CD14-positive monocyte (primary cell): ENCODE measurements at regions not wholly inside any gene's neighbourhood (a gene's known extent, or its start where the extent isn't known, plus 50 kb on each side); places are given as distances from the start of the nearest gene placed in this dataset.

ENCODE experiments used
- DNase-seq, 3 donors: peaks; one replicate each; pipeline ENCODE4 v3.0.0-alpha.2; 2011 to 2022
- H2AFZ ChIP-seq: 2 replicates; pipeline ENCODE4 v1.6.0; 2012; ENCODE audit warnings: mild to moderate bottlenecking, low read depth, low read length, inconsistent platforms; ENCODE audit not compliant: insufficient read depth, poor library complexity, severe bottlenecking
- H3K27ac ChIP-seq, 2 donors: 1 replicate in 1 of 2; 2 replicates in 1 of 2; pipeline ENCODE4 v1.5.1; 2012 to 2013; ENCODE audit warnings: low read length in 2 of 2, control low read depth in 1 of 2, inconsistent platforms in 1 of 2, low read depth in 1 of 2, mild to moderate bottlenecking in 1 of 2
- H3K27me3 ChIP-seq, 2 donors: one replicate each; pipeline versions ENCODE4 v1.6.0 to v1.6.1; 2011 to 2013; ENCODE audit warnings: low read length in 2 of 2; ENCODE audit not compliant: control insufficient read depth in 2 of 2, insufficient read depth in 2 of 2
- H3K36me3 ChIP-seq, 2 donors: replicated peaks in 1 of 2; 1 replicate in 1 of 2; 2 replicates in 1 of 2; pipeline versions ENCODE4 v1.5.1 to v1.6.1; 2012 to 2013; ENCODE audit warnings: low read length in 2 of 2, control low read depth in 1 of 2, inconsistent platforms in 1 of 2, mild to moderate bottlenecking in 1 of 2; ENCODE audit not compliant: insufficient read depth in 2 of 2, control insufficient read depth in 1 of 2
- H3K4me1 ChIP-seq, 2 donors: 1 replicate in 1 of 2; 2 replicates in 1 of 2; pipeline versions ENCODE4 v1.5.1 to v1.6.1; 2012 to 2013; ENCODE audit warnings: low read length in 2 of 2, control low read depth in 1 of 2, inconsistent platforms in 1 of 2, mild to moderate bottlenecking in 1 of 2, moderate library complexity in 1 of 2; ENCODE audit not compliant: insufficient read depth in 2 of 2, control insufficient read depth in 1 of 2
- H3K4me2 ChIP-seq: replicated peaks from 2 replicates; pipeline ENCODE3; 2012; ENCODE audit warnings: low read length, moderate library complexity, mild to moderate bottlenecking; ENCODE audit not compliant: poor library complexity, severe bottlenecking; ENCODE audit errors: extremely low read depth
- H3K4me3 ChIP-seq, 3 experiments: fragments of 200-600 bp in 1 of 3; sonication (generic) in 1 of 3; replicated peaks in 1 of 3; 1 replicate in 2 of 3; 2 replicates in 1 of 3; pipeline ENCODE4 v1.5.1; 2011 to 2013; ENCODE audit warnings: low read length in 3 of 3, mild to moderate bottlenecking in 3 of 3, control low read depth in 2 of 3, low read depth in 2 of 3, inconsistent platforms in 1 of 3, moderate library complexity in 1 of 3
- H3K79me2 ChIP-seq: 2 replicates; pipeline ENCODE4 v1.6.0; 2012; ENCODE audit warnings: mild to moderate bottlenecking, control low read depth, inconsistent platforms, low read length, moderate library complexity; ENCODE audit not compliant: insufficient read depth
- H3K9ac ChIP-seq: 2 replicates; pipeline ENCODE4 v1.6.0; 2017; ENCODE audit warnings: low read length, mild to moderate bottlenecking; ENCODE audit not compliant: insufficient read depth, poor library complexity, severe bottlenecking
- H3K9me3 ChIP-seq, 2 donors: replicated peaks in 1 of 2; 1 replicate in 1 of 2; 2 replicates in 1 of 2; pipeline versions ENCODE4 v1.5.1 to v1.6.1; 2012 to 2013; ENCODE audit warnings: low read length in 2 of 2, control low read depth in 1 of 2; ENCODE audit not compliant: control insufficient read depth in 1 of 2, insufficient read depth in 1 of 2
- H4K20me1 ChIP-seq: 2 replicates; pipeline ENCODE4 v1.6.0; 2012; ENCODE audit warnings: mild to moderate bottlenecking, low read length, control low read depth, moderate library complexity; ENCODE audit not compliant: insufficient read depth
- H3K27ac Mint-ChIP-seq, 7 donors: one replicate each; pipeline ENCODE4 v1.8.0; 2020; ENCODE audit warnings: mild to moderate bottlenecking in 7 of 7, mixed read lengths in 7 of 7, moderate library complexity in 6 of 7, inconsistent platforms in 2 of 7
- H3K27me3 Mint-ChIP-seq, 3 donors: one replicate each; pipeline ENCODE4 v1.8.0; 2021 to 2022; ENCODE audit warnings: low read depth in 3 of 3, mild to moderate bottlenecking in 3 of 3, mixed read lengths in 3 of 3, moderate library complexity in 3 of 3, inconsistent platforms in 1 of 3
- H3K36me3 Mint-ChIP-seq, 2 donors: one replicate each; pipeline ENCODE4 v1.8.0; 2020; ENCODE audit warnings: mixed read lengths in 2 of 2, inconsistent platforms in 1 of 2, mild to moderate bottlenecking in 1 of 2
- H3K4me1 Mint-ChIP-seq: one replicate; pipeline ENCODE4 v1.8.0; 2020; ENCODE audit warnings: mild to moderate bottlenecking, mixed read lengths
- H3K4me3 Mint-ChIP-seq, 2 donors: one replicate each; pipeline ENCODE4 v1.8.0; 2020; ENCODE audit warnings: mild to moderate bottlenecking in 2 of 2, mixed read lengths in 2 of 2, moderate library complexity in 1 of 2
- H3K9me3 Mint-ChIP-seq, 7 donors: one replicate each; pipeline ENCODE4 v1.8.0; 2020 to 2022; ENCODE audit warnings: mixed read lengths in 7 of 7, mild to moderate bottlenecking in 6 of 7, moderate library complexity in 6 of 7, inconsistent platforms in 2 of 7
- CTCF ChIP-seq: fragments of 200-600 bp; IDR thresholded peaks from one replicate; pipeline ENCODE4 v1.8.0; 2022; ENCODE audit warnings: antibody characterized with exemption, mild to moderate bottlenecking
- whole genome bisulfite sequencing: methylation state at CpG from one replicate; pipeline ENCODE4 v1.1.5; 2013; ENCODE audit warnings: missing lambda C conversion rate; ENCODE audit not compliant: insufficient coverage; 5-methylcytosine and 5-hydroxymethylcytosine counted together
- intact Hi-C, 2 donors: fragments of 100-400 bp; cut with micrococcal nuclease; formaldehyde crosslinking; loops; one replicate each; pipeline versions ENCODE4 v1.15.0 to v1.15.1; 2023

- WGBS: 83% methylated on average over 1 of the region's 2 CpGs
- no peak for TF ChIP-seq CTCF
- Histone ChIP-seq H3K4me2 (no peak overlapping the region), H4K20me1 (no peaks in the 10 kb centered on the region), H3K9ac (no peak overlapping the region), H2AFZ (no peak overlapping the region), H3K27ac (no peak overlapping the region), H3K9me3 (peaks cover 3 to 5% of the 10 kb centered on the region in 2 donors), H3K4me3 (no peak overlapping the region), H3K79me2 (no peaks in the 10 kb centered on the region), H3K27me3 (no peaks in the 10 kb centered on the region), H3K4me1 (no peaks in the 10 kb centered on the region), H3K36me3 (no peaks in the 10 kb centered on the region)
- Mint-ChIP-seq H3K4me3 (no peak overlapping the region), H3K9me3 (peaks cover 0 to 7% (median 1%) of the 10 kb centered on the region in 7 donors), H3K27ac (no peak overlapping the region), H3K36me3 (no peaks in the 10 kb centered on the region), H3K4me1 (no peaks in the 10 kb centered on the region), H3K27me3 (no peaks in the 10 kb centered on the region)
- intact Hi-C loops: no loop called here
- no peak for DNase-seq
Observed at GRCh38 chr4:14518136-14518535, 484.1 kb upstream of the CPEB2 start.

GRCh38 chr4:14520171-14520570 lies 482.1 kb upstream of the CPEB2 start:
- H3K4me1 Mint-ChIP-seq: no peaks in the 10 kb centered on the region

More at GRCh38 chr4:14520171-14520570, 482.1 kb upstream of the CPEB2 start:
- H3K4me3 Mint-ChIP-seq: no peak overlapping the region
- no peak overlapping the region for H3K9ac ChIP-seq
- DNase-seq: no peak
- H3K27me3 Mint-ChIP-seq: no peaks in the 10 kb centered on the region
- H3K36me3 Mint-ChIP-seq: no peaks in the 10 kb centered on the region
- H3K4me2 ChIP-seq: no peak overlapping the region
- H2AFZ ChIP-seq: no peak overlapping the region
- H3K27ac ChIP-seq: no peak overlapping the region
- H3K27me3 ChIP-seq: no peaks in the 10 kb centered on the region
- H3K9me3 ChIP-seq: peaks cover 0 to 5% of the 10 kb centered on the region in 2 donors
- intact Hi-C loops: no loop called here
- H3K36me3 ChIP-seq: no peaks in the 10 kb centered on the region
- no peak overlapping the region for H3K4me3 ChIP-seq
- no peak overlapping the region for H3K27ac Mint-ChIP-seq
- H3K9me3 Mint-ChIP-seq: peaks cover 0 to 3% (median 0%) of the 10 kb centered on the region in 7 donors
- H3K79me2 ChIP-seq: no peaks in the 10 kb centered on the region
- TF ChIP-seq CTCF: no peak
- H3K4me1 ChIP-seq: no peaks in the 10 kb centered on the region
- WGBS: 29% methylated on average over 1 of the region's 1 CpG
- H4K20me1 ChIP-seq: no peaks in the 10 kb centered on the region
